A549 (cell line): ENCODE measurements at regions not wholly inside any gene's neighbourhood (a gene's known extent, or its start where the extent isn't known, plus 50 kb on each side); places are given as distances from the start of the nearest gene placed in this dataset.
"Not testable (repeated sequence)": the region's sequence is repeated elsewhere in the genome, so short reads cannot be mapped to it uniquely, and the experiment has no call there.

ENCODE experiments used
- ATAC-seq, 2 experiments: fragments of 200-7000 bp in 1 of 2; fragments of >200 bp in 1 of 2; cut with Nextera tagmentation in 1 of 2; cut with Tn5 transposase in 1 of 2; 3 replicates each; pipeline versions ENCODE4 v1.8.0 to v1.9.1; 2018 to 2020; ENCODE audit warnings: mild to moderate bottlenecking in 1 of 2, moderate library complexity in 1 of 2
- CTCF ChIA-PET: fragments of 300-600 bp; sonication (Branson Sonifier 250); formaldehyde crosslinking; extraction: SDS; loops from one replicate; lab custom pipeline; 2021; ENCODE audit warnings: antibody characterized with exemption, inconsistent platforms; lab: Yijun Ruan, JAX
- POLR2A ChIA-PET: fragments of 350-600 bp; formaldehyde crosslinking; extraction: SDS; loops from one replicate; lab custom pipeline; 2021; ENCODE audit warnings: antibody characterized with exemption, inconsistent platforms; lab: Yijun Ruan, JAX
- DNase-seq, 2 experiments: peaks; one replicate each; pipeline versions ENCODE4 v3.0.0 to v3.0.0-alpha.2; 2011 to 2016; ENCODE audit warnings: low read depth in 1 of 2, low spot score in 1 of 2
- FAIRE-seq: peaks from 2 replicates; lab custom pipeline; 2011; peaks lifted over from hg19 to GRCh38; lab: Jason Lieb, UNC
- H3K27ac ChIP-seq, 2 experiments: fragments of >200 bp; sonication (Bioruptor Twin); formaldehyde crosslinking; 3 replicates each; pipeline ENCODE4 v1.5.1; 2016 to 2017
- H3K4me1 ChIP-seq: fragments of >200 bp; sonication (Bioruptor Twin); formaldehyde crosslinking; 3 replicates; pipeline ENCODE4 v1.6.1; 2016
- H3K4me2 ChIP-seq: fragments of >200 bp; sonication (Bioruptor Twin); formaldehyde crosslinking; 3 replicates; pipeline ENCODE4 v1.6.1; 2016
- H3K4me3 ChIP-seq: fragments of >200 bp; sonication (Bioruptor Twin); formaldehyde crosslinking; 3 replicates; pipeline ENCODE4 v1.5.1; 2016
- H3K9me3 ChIP-seq: fragments of >200 bp; sonication (Bioruptor Twin); formaldehyde crosslinking; 3 replicates; pipeline ENCODE4 v1.6.1; 2016
- CBX2 ChIP-seq: fragments of 200-600 bp; sonication (generic); IDR thresholded peaks from 2 replicates; pipeline ENCODE4 v1.6.1; 2016; ENCODE audit warnings: low read depth, mild to moderate bottlenecking, borderline replicate concordance
- CBX8 ChIP-seq: fragments of 200-600 bp; sonication (generic); IDR thresholded peaks from 2 replicates; pipeline ENCODE4 v1.6.1; 2016
- CEBPB ChIP-seq, 2 experiments: fragments of >200 bp in 1 of 2; sonication (Bioruptor Twin) in 1 of 2; formaldehyde crosslinking in 1 of 2; IDR thresholded peaks; 2 replicates each; pipeline ENCODE4 v1.6.1; 2012 to 2016
- CHD2 ChIP-seq: fragments of 150-350 bp; IDR thresholded peaks from 2 replicates; pipeline ENCODE4 v1.6.1; 2014; ENCODE audit warnings: low read length; ENCODE audit not compliant: partially characterized antibody
- CHD4 ChIP-seq: fragments of 200-600 bp; sonication (generic); IDR thresholded peaks from 2 replicates; pipeline ENCODE4 v1.6.1; 2016; ENCODE audit warnings: antibody characterized with exemption, mild to moderate bottlenecking, borderline replicate concordance
- EHF ChIP-seq: fragments of 250-450 bp; sonication (Bioruptor Pico); IDR thresholded peaks from 2 replicates; pipeline ENCODE4 v1.5.0; 2020; ENCODE audit warnings: mild to moderate bottlenecking
- FOSL2 ChIP-seq, 2 experiments: fragments of 450-650 bp in 1 of 2; fragments of >200 bp in 1 of 2; sonication (Bioruptor Twin) in 1 of 2; formaldehyde crosslinking; IDR thresholded peaks; 2 replicates each; pipeline versions ENCODE4 v1.5.0 to v1.6.1; 2016 to 2020; ENCODE audit warnings: mild to moderate bottlenecking in 1 of 2, moderate library complexity in 1 of 2
- FOXS1 ChIP-seq: fragments of 250-450 bp; sonication (Bioruptor Pico); IDR thresholded peaks from 2 replicates; pipeline ENCODE4 v1.5.0; 2020; ENCODE audit warnings: mild to moderate bottlenecking, moderate library complexity
- JUN ChIP-seq, 2 experiments: fragments of >200 bp; sonication (Bioruptor Twin); formaldehyde crosslinking; IDR thresholded peaks; 2 replicates in 1 of 2; 3 replicates in 1 of 2; pipeline ENCODE4 v1.6.1; 2016 to 2017
- KDM1A ChIP-seq: fragments of 200-600 bp; sonication (generic); IDR thresholded peaks from 2 replicates; pipeline ENCODE4 v1.6.1; 2016; ENCODE audit warnings: low read depth, mild to moderate bottlenecking
- KDM5A ChIP-seq: fragments of 200-600 bp; sonication (generic); IDR thresholded peaks from 2 replicates; pipeline ENCODE4 v1.6.1; 2016; ENCODE audit warnings: antibody characterized with exemption, mild to moderate bottlenecking
- NPAS2 ChIP-seq: fragments of 250-450 bp; sonication (Bioruptor Pico); IDR thresholded peaks from 2 replicates; pipeline ENCODE4 v1.8.0; 2022; ENCODE audit warnings: mild to moderate bottlenecking, moderate library complexity, borderline replicate concordance
- NR3C1 ChIP-seq: fragments of >200 bp; sonication (Bioruptor Twin); formaldehyde crosslinking; IDR thresholded peaks from 3 replicates; pipeline ENCODE4 v1.6.1; 2017
- PHF8 ChIP-seq: fragments of 200-600 bp; sonication (generic); IDR thresholded peaks from 2 replicates; pipeline ENCODE4 v1.6.1; 2016; ENCODE audit warnings: low read depth, mild to moderate bottlenecking, antibody characterized with exemption, moderate library complexity, borderline replicate concordance
- POLR2AphosphoS2 ChIP-seq: conservative IDR thresholded peaks from 2 replicates; pipeline ENCODE4 v1.6.1; 2012; ENCODE audit warnings: low read length, improper control_type of control experiment, inconsistent platforms
- RARB ChIP-seq: fragments of 250-450 bp; sonication (Bioruptor Pico); IDR thresholded peaks from 2 replicates; pipeline ENCODE4 v1.8.0; 2021; ENCODE audit warnings: mild to moderate bottlenecking, moderate library complexity
- RCOR1 ChIP-seq: fragments of 150-350 bp; IDR thresholded peaks from 2 replicates; pipeline ENCODE4 v1.6.1; 2014; ENCODE audit warnings: antibody characterized with exemption, low read length, low read depth
- SREBF2 ChIP-seq: fragments of 450-650 bp; IDR thresholded peaks from 2 replicates; pipeline ENCODE4 v1.6.1; 2014; ENCODE audit warnings: mild to moderate bottlenecking, moderate library complexity
- ZC3H11A ChIP-seq: fragments of 450-650 bp; IDR thresholded peaks from 2 replicates; pipeline ENCODE4 v1.6.1; 2014; ENCODE audit warnings: antibody characterized with exemption, mild to moderate bottlenecking
- ZNF302 ChIP-seq: fragments of 250-450 bp; sonication (Bioruptor Pico); IDR thresholded peaks from 2 replicates; pipeline ENCODE4 v1.9.0; 2021; ENCODE audit warnings: inconsistent platforms, mild to moderate bottlenecking, moderate library complexity
- ZSCAN20 ChIP-seq: fragments of 250-450 bp; sonication (Bioruptor Pico); IDR thresholded peaks from 2 replicates; pipeline ENCODE4 v1.8.0; 2022; ENCODE audit warnings: mild to moderate bottlenecking, moderate library complexity
- WGBS: methylation state at CpG from one replicate; pipeline ENCODE4 v1.1.6; 2017; ENCODE audit errors: missing lambda C conversion rate; 5-methylcytosine and 5-hydroxymethylcytosine counted together
- TF ChIP-seq, protein P1 (sequence below): fragments of >200 bp; sonication (Bioruptor Twin); formaldehyde crosslinking; IDR thresholded peaks from 2 replicates; pipeline ENCODE4 v1.6.1; 2016
- TF ChIP-seq, protein P2 (sequence below): fragments of 150-350 bp; IDR thresholded peaks from 2 replicates; pipeline ENCODE4 v1.6.1; 2014; ENCODE audit warnings: low read depth, mild to moderate bottlenecking, low read length
- TF ChIP-seq, protein P3 (sequence below): IDR thresholded peaks from 2 replicates; pipeline ENCODE4 v1.6.1; 2012
- TF ChIP-seq, protein P4 (sequence below): fragments of >200 bp; sonication (Bioruptor Twin); formaldehyde crosslinking; IDR thresholded peaks from 3 replicates; pipeline ENCODE4 v1.5.1; 2016
- TF ChIP-seq, protein P5 (sequence below): fragments of 450-650 bp; IDR thresholded peaks from 2 replicates; pipeline ENCODE4 v1.6.1; 2014; ENCODE audit warnings: antibody characterized with exemption

DNA sequence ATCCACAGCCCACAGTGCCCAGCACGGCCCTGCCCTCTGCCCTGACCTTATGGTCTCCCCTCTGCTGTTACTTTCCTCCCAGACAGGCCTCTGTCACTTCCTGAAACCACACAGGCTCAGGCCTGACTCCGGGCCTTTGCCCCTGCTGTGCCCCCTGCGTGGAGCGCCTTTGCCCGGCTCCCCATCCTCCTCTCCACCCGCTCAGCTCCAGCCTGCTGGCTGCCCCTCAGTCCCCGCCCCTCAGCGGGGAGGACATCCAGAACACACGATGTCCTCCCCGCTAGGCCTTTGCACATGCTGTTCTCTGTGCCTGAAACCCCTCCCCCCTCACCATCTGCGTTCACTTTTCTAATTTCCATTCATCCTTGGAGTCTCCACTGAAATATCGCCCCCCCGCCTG, 341.9 kb upstream of the SULF2 start:
- H3K4me3 ChIP-seq, DNase-seq, ATAC-seq, H3K4me1 ChIP-seq, POLR2A ChIA-PET, H3K4me2 ChIP-seq, H3K27ac ChIP-seq, FAIRE-seq: not testable (repeated sequence)
- CTCF ChIA-PET = interaction anchor here (0.6 kb wide), 1 partner anchor 185 kb away, joined by 3 read pairs; no protein-coding TSS in a partner anchor
- H3K9me3 ChIP-seq = peaks cover 18% of the 10 kb centered on the region
- 71% methylated on average over 11 of the region's 13 CpGs for WGBS

DNA sequence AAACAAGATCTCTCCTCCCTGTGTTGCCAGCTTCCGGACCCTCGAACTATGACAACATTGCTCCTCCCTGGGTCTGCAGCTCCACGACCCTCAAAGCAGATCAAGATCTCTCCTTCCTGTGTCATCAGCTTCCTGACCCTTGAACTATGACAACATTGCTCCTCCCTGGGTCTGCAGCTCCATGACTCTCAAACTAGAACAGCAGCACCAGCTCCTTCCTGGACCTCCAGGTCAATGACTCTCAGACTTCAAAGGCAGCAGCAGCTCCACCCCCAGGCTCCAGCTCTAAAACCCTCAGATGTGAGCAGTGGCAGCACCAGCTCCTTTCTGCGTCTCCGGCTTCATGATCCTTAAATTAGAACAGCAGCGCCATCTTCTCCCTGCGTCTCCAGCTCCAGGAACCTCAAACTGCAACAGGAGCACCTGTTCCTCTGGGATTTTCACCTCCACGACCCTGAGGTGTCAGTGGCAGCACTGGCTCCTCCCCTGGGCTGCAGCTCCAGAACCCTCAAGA, 341.0 kb upstream of the SULF2 start:
- ATAC-seq = no peak
- no peak for FAIRE-seq

DNA sequence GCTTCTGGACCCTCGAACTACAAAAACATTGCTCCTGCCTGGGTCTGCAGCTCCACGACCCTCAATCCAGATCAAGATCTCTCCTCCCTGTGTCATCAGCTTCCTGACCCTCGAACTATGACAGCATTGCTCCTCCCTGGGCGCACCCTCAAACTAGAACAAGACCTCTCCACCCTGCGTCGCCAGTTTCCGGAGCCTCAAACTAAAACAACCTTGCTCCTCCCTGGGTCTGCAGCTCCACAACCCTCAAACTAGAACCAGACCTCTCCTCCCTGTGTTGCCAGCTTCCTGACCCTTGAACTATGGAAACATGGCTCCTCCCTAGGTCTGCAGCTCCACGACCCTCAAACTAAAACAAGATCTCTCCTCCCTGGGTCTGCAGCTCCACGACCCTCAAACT, 339.7 kb upstream of the SULF2 start:
- no peak for DNase-seq
- FAIRE-seq = no peak
- CTCF ChIA-PET = interaction anchor here (1.4 kb wide), 1 partner anchor 18 kb away, joined by 3 read pairs; no protein-coding TSS in a partner anchor
- no peak for ATAC-seq
- Histone ChIP-seq H3K4me1 (no peaks in the 10 kb centered on the region), H3K4me3 (no peak overlapping the region), H3K9me3 (peaks cover 12% of the 10 kb centered on the region; the same call in 2 of the 3 replicates), H3K27ac (no peak overlapping the region), H3K4me2 (no peak overlapping the region)
- TF ChIP-seq CEBPB (IDR thresholded peaks at IDR 0.05) = no peak
- no peak for TF ChIP-seq NPAS2 (CRISPR knock-in tag)
- TF ChIP-seq, protein P1, sequence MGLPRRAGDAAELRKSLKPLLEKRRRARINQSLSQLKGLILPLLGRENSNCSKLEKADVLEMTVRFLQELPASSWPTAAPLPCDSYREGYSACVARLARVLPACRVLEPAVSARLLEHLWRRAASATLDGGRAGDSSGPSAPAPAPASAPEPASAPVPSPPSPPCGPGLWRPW = no peak
- TF ChIP-seq JUN (IDR thresholded peaks at IDR 0.05) = no peak
- no peak for TF ChIP-seq CHD2
- no peak for TF ChIP-seq KDM1A
- no peak for TF ChIP-seq ZNF302 (CRISPR knock-in tag)
- no peak for TF ChIP-seq RCOR1
- no peak for TF ChIP-seq CHD4
- no peak for TF ChIP-seq FOSL2 (IDR thresholded peaks at IDR 0.05)
- no peak for TF ChIP-seq FOSL2 (CRISPR knock-in tag; IDR thresholded peaks at IDR 0.05)
- no peak for TF ChIP-seq FOXS1
- TF ChIP-seq, protein P2, sequence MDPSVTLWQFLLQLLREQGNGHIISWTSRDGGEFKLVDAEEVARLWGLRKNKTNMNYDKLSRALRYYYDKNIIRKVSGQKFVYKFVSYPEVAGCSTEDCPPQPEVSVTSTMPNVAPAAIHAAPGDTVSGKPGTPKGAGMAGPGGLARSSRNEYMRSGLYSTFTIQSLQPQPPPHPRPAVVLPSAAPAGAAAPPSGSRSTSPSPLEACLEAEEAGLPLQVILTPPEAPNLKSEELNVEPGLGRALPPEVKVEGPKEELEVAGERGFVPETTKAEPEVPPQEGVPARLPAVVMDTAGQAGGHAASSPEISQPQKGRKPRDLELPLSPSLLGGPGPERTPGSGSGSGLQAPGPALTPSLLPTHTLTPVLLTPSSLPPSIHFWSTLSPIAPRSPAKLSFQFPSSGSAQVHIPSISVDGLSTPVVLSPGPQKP = no peak
- 23% methylated on average over 9 of the region's 9 CpGs for WGBS
- POLR2A ChIA-PET = no interaction called here

More for the DNA sequence above, 341.0 kb upstream of the SULF2 start:
- peaks cover 15% of the 10 kb centered on the region; the same call in 2 of the 3 replicates for H3K9me3 ChIP-seq
- TF ChIP-seq, protein P3, sequence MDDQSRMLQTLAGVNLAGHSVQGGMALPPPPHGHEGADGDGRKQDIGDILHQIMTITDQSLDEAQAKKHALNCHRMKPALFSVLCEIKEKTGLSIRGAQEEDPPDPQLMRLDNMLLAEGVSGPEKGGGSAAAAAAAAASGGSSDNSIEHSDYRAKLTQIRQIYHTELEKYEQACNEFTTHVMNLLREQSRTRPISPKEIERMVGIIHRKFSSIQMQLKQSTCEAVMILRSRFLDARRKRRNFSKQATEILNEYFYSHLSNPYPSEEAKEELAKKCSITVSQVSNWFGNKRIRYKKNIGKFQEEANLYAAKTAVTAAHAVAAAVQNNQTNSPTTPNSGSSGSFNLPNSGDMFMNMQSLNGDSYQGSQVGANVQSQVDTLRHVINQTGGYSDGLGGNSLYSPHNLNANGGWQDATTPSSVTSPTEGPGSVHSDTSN = no peak
- no peak for TF ChIP-seq KDM5A
- no peak for TF ChIP-seq PHF8
- TF ChIP-seq, protein P2 = no peak
- TF ChIP-seq, protein P4, sequence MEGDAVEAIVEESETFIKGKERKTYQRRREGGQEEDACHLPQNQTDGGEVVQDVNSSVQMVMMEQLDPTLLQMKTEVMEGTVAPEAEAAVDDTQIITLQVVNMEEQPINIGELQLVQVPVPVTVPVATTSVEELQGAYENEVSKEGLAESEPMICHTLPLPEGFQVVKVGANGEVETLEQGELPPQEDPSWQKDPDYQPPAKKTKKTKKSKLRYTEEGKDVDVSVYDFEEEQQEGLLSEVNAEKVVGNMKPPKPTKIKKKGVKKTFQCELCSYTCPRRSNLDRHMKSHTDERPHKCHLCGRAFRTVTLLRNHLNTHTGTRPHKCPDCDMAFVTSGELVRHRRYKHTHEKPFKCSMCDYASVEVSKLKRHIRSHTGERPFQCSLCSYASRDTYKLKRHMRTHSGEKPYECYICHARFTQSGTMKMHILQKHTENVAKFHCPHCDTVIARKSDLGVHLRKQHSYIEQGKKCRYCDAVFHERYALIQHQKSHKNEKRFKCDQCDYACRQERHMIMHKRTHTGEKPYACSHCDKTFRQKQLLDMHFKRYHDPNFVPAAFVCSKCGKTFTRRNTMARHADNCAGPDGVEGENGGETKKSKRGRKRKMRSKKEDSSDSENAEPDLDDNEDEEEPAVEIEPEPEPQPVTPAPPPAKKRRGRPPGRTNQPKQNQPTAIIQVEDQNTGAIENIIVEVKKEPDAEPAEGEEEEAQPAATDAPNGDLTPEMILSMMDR = no peak
- no peak for TF ChIP-seq RARB (CRISPR knock-in tag)
- TF ChIP-seq SREBF2 = no peak
- TF ChIP-seq CHD2 = no peak
- TF ChIP-seq ZC3H11A = no peak
- no peak for TF ChIP-seq JUN (IDR thresholded peaks at IDR 0.05)
- TF ChIP-seq POLR2AphosphoS2 = no peak
- no peak for TF ChIP-seq ZSCAN20 (CRISPR knock-in tag)
- TF ChIP-seq EHF (CRISPR knock-in tag) = no peak
- no peak for TF ChIP-seq CBX8
- no peak for TF ChIP-seq CBX2
- TF ChIP-seq NR3C1 = no peak
- TF ChIP-seq, protein P5, sequence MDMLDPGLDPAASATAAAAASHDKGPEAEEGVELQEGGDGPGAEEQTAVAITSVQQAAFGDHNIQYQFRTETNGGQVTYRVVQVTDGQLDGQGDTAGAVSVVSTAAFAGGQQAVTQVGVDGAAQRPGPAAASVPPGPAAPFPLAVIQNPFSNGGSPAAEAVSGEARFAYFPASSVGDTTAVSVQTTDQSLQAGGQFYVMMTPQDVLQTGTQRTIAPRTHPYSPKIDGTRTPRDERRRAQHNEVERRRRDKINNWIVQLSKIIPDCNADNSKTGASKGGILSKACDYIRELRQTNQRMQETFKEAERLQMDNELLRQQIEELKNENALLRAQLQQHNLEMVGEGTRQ = no peak
- H3K4me2 ChIP-seq = 0 out of 3 replicates have a peak overlapping the region, but pooled peaks have one; percentile 12
- POLR2A ChIA-PET = no interaction called here
- CTCF ChIA-PET = interaction anchor here (1.1 kb wide), 1 partner anchor 33 kb away, joined by 3 read pairs; no protein-coding TSS in a partner anchor
- 32% methylated on average over 8 of the region's 8 CpGs for WGBS
- no peaks in the 10 kb centered on the region for H3K4me1 ChIP-seq
- no peak overlapping the region for H3K4me3 ChIP-seq
- no peak for DNase-seq
- no peak overlapping the region for H3K27ac ChIP-seq
